NCI-H82 treated with DMSO at 0.1 percent for 48 hours (cell line): ENCODE measurements at regions not wholly inside any gene's neighbourhood (a gene's known extent, or its start where the extent isn't known, plus 50 kb on each side); places are given as distances from the start of the nearest gene placed in this dataset.

Experiments used
- DNase-seq: peaks from one replicate; lab custom pipeline; 2025; ENCODE audit not compliant: unreplicated experiment; lab: John Stamatoyannopoulos, UW

DNA sequence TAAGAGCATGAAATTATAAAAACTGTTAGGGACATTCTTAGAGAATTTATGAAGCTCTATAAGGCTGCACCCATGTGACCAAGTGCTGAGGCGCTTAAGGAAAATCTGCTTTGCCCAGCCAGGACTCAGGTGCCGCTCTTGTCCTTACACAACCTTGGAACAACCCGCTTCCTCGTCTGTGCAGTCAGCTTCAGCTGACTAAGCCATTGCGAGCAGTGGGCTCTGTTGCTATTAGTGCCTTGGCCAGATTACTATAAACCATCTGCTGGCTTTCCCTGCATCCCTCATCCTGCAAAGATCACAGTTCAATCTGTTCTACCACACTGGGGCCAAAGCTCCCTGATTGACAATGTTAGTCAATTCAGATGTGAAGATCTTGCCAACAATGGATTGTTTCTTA is 89.1 kb upstream of the E2F3 start:
- DNase-seq, result peak; percentile 95

DNA sequence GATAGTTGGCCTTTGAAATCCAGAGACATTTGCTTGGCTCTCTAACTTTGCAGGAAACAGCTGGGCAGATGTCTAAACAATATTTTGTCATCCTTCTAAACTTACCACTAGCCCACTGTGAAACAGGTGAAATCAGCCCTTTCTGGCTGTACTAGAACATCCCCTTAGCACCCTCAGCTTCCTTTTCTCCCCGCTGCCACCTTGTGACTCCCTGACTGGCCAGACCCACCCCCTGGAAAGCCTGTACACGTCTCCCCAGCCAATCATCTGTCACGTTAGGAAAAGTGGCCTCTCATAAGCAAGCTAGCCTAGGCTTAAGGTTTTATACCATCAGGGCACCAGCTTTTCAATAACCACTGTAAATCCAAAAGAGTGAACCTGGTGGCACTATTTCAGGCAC is 88.6 kb upstream of the E2F3 start:
- peak; percentile 71 for DNase-seq

DNA sequence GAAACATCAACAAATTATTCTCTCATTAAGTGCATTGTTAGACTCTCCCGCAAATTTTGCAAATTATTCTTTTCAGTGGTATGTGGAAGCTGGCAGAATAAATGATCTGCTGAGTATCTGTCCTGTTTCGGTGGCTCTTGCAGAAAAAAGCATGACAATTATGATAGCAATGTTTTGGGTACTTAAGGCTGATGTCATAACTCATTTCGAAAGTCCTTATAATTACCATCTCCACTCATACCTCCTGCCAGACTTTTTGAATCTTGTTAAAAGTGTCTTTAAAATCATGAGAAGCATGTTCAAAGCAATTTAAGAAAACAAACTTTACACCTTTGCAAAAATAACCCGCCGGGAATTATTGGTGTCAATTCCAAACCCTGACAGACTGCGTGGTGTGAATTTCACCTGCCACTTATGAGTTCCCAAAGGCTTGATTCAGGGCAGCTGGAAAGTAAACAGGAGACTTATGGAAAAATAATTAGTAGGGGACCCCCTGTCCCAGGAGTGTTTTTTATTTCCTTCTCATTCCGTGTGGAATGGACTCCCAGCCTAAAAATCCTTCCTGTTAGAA is 87.6 kb upstream of the E2F3 start:
- DNase-seq, result no peak

DNA sequence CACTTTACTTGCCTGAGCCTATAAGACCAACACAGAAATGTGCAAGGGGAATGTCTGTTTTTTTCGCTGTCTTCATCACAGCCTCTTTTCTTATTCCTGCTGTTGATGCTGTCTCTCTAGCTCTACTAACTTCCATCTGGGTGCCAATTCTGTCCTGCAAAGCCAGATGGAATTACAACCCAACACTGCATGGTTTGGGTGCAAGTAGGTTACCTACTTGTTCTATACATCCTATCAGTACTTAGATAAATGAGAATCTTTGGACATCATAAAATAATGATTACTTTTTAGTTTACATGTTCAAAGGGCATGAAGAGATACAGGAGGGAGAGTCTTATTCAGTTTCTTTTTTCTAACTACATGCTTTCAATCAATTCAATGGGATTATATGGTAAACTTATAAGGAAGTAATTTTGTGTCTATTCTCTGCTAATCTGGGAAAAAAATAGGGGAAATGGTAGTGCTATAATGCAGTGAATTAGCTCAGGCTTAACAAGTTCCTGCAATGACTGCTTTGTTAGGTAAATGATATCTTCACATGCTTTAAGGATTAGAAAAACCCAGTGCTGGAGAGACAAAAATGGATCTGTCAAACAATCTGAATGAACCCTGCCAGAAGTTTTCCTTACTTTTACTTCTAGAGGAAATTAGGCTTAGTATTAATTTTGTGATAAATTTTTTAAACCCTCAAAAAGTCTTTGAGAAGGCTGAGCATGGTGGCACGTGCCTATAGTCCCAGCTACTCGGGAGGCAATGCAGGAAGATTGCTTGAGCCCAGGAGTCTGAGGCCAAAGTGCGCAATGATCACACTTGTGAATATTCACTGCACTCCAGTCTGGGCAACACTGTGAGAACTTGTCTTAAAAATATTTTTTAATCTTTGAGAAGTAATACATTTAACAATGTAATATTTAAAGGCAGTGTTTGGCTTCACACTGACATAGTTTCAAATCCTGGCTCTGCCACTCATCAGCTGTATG is 86.5 kb upstream of the E2F3 start:
- DNase-seq, result no peak

GRCh38 chr6:20317430-20317829 is 84.2 kb upstream of the E2F3 start:
- DNase-seq, result no peak

- no peak for DNase-seq
Observed at GRCh38 chr6:20318851-20319387, 82.8 kb upstream of the E2F3 start.

GRCh38 chr6:20319520-20320357 is 81.9 kb upstream of the E2F3 start:
- DNase-seq, result no peak

DNA sequence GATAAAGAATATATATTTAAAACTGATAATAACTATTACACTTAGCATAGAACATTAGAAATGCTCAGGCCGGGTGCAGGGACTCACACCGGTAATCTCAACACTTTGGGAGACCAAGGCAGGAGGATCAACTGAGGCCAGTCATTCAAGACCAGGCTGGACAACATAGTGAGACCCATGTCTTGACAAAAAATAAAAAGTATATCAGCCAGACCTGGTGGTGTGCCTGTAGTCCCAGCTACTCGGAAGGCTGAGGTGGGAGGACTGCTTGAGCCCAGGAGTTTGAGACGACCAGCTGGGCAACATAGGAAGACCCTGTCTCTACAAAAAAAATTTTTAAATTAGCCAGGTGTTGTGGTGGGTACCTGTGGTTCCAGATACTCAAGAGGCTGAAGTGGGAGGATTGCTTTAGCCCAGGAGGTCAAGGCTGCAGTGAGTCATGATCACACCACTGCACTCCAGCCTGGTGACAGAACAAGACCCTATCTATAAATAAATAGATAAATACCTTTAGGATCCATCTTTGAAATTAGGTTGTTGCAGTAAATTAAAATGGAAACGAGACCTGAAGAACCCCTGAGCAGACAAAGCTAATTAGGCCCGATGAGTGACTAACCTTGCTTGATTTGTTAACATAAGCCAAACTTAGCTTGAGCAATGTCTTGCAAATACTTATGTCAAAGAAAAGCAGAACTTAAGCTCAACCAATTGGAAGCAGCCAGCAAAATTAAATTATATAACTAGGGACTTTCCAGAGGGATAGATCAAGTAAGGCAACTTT is 75.8 kb upstream of the E2F3 start:
- no peak for DNase-seq

DNA sequence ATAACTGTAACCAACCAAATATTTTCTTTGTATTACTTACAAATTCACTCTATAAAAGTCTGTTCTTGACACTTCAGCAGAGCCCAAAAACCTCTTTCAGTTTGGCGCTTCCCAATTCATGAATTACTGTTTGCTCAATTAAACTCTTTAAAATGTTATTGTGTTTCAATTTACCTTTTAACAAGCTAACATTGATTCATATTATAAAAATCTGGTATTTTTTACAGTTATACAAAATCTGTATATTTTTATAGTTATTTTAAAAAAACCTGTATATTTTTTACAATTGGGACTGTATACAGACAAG is 75.3 kb upstream of the E2F3 start:
- DNase-seq, result no peak

- no peak for DNase-seq
Observed at GRCh38 chr6:20327141-20327540, 74.5 kb upstream of the E2F3 start.

DNA sequence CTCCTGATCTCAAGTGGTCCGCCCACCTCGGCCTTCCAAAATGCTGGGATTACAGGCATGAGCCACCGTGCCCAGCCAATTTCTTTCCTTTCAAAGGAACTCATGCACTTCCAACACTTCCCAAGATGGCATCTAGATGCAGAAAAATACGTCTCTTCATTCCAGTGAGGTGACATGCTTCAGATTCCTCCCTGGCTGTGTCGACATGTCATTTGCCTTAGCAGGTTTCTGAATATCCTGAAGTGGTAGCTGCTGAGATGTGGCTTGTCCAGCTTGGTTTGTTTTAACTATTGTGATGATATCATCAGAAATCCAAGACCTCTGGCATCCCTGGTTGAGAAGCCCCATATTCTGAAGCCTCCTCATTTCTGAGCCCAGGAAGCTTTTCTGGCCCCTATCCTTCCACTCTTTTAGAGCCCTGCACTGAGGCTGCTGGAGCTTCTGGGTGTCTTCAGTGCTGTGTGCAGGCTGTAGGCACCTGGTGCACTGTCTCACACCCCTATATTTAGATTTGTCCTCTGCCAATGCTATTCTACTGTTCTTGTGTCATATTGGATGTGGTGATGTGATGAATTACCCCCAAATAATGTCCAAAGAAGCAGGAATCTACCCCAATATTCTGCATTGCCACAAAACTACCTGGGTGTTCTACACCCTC is 73.3 kb upstream of the E2F3 start:
- no peak for DNase-seq

GRCh38 chr6:20328924-20329300 is 72.8 kb upstream of the E2F3 start:
- no peak for DNase-seq

DNA sequence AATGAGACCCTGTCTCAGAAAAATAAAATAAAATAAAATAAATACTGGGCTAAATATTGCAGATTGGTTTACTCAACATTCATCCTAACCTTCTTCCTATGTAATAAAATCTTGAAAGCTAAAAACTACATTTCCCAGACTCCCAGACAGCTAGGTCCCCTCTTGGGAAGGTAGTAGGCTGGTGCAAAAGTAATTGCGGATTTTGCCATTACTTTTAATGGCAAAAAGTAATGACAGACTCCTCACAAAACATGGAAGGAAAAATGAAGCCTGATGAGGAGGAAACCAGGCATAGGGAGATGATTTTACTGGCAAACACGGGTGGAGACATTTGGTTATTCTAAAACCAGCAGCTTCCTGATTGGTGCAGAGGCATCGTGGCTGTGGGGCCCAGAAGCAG is 70.6 kb upstream of the E2F3 start:
- DNase-seq, result no peak

DNA sequence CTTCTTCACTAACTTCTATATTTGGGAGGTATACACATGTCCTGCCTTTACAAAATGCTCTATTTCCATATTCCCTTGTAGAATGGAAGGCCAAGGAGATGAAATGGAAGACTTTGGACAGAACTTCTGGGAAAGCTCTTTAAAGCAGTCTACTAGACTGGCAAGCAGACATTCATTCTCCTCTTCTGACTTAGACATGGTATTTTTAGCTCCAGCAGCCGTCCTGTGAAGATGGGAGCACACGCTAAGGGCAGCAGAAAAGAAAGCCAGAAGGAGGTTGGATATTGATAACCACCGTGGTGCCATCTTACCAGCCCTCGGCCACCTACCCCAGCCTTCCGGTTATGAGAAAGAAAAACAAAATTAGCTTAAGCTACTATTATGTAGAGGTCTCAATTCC is 70.1 kb upstream of the E2F3 start:
- DNase-seq, result no peak

- peak; percentile 44 for DNase-seq
Observed at GRCh38 chr6:20332441-20333006, 69.2 kb upstream of the E2F3 start.

DNA sequence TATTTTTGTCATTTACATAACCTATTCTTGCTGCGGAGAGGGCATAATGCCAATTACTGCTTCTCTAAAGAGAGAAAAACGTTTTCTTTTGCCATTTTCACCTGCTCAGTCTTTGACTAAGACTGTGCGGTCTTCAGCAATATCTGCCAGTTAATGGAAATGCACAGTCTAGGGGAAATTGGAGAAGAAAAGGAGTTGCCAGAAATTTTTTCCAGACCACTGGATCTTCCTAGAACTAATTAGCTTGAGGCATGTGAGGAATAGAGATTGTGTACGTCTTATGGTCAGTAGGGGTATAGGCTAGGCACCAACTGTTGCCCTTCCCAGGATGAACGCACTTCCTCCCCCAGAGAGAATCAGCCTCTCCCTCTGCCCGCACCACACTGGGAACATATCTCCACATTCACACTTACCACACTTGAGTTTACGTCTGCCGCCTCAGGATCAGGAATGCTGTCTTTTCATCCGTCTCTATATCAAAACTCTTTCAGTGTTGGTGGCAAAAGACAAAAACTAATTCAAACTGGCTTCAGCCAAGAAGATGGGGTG is 67.9 kb upstream of the E2F3 start:
- no peak for DNase-seq

- no peak for DNase-seq
Observed at GRCh38 chr6:20334334-20334733, 67.3 kb upstream of the E2F3 start.

DNA sequence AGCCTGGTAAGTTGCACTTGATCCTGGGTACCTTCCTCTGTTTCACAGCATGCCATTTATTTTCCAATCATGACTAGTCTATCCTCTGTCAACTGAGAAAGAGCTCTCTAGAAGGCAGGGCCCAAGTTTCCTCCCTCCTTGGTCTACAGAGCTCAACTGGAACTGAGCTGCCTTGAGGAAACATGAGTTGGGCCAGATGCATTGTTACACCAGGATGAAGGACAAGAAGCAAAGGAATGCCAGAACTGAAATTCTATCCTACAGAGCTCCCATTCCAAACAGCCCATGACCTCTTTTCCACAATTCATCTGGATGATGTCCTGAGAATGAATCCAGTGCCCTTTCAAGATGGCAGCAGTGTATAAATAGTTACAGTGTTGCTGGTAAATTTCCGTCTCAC is 66.7 kb upstream of the E2F3 start:
- DNase-seq, result no peak

DNA sequence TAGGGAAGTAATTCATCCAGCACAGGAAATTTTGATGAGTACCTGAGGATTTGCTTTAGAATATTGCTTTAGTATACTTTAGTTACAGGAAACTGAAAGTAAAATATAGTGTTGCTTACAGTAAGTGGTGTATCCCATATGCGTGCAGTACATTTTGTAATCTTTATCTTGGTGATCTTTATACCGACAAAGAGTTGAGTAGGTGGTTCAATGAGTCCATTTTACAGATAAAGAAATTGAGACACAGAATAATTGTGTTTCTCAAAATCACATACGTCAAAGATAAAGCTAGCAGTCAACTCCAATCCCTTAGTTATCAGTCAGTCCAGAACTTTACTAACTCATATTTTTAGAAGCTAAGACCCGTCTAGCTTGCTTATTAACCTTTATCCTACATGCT is 65.8 kb upstream of the E2F3 start:
- no peak for DNase-seq

GRCh38 chr6:20338156-20338555 is 63.5 kb upstream of the E2F3 start:
- no peak for DNase-seq
